HL-60 (cell line): ENCODE measurements at regions not wholly inside any gene's neighbourhood (a gene's known extent, or its start where the extent isn't known, plus 50 kb on each side); places are given as distances from the start of the nearest gene placed in this dataset.

ENCODE experiments used
- DNase-seq, 2 experiments: peaks; one replicate each; pipeline ENCODE4 v3.0.0-alpha.2; 2010 to 2020; ENCODE audit warnings: low read depth in 1 of 2, low spot score in 1 of 2
- H3K27ac ChIP-seq: fragments of 250-450 bp; sonication (Bioruptor Pico); replicated peaks from 2 replicates; pipeline ENCODE4 v1.5.1; 2020; ENCODE audit warnings: mild to moderate bottlenecking, moderate library complexity
- H3K27me3 ChIP-seq: fragments of 250-450 bp; sonication (Bioruptor Pico); 2 replicates; pipeline ENCODE4 v1.5.1; 2021; ENCODE audit warnings: mild to moderate bottlenecking, moderate library complexity; ENCODE audit not compliant: insufficient read depth, poor library complexity, severe bottlenecking
- H3K4me3 ChIP-seq: replicated peaks from 2 replicates; pipeline ENCODE4 v1.5.1; 2011; ENCODE audit warnings: mild to moderate bottlenecking, control low read depth, low read length; ENCODE audit not compliant: insufficient read depth
- GABPA ChIP-seq: IDR thresholded peaks from 2 replicates; pipeline ENCODE4 v1.6.1; 2012; ENCODE audit warnings: low read depth
- POLR2AphosphoS5 ChIP-seq: IDR thresholded peaks from 2 replicates; pipeline ENCODE4 v1.6.1; 2012; ENCODE audit warnings: low read depth
- SPI1 ChIP-seq: IDR thresholded peaks from 2 replicates; pipeline ENCODE4 v1.6.1; 2012; ENCODE audit warnings: low read depth, mild to moderate bottlenecking, borderline replicate concordance
- TF ChIP-seq, protein P1 (sequence below): IDR thresholded peaks from one replicate; pipeline ENCODE4 v1.5.1; 2011; ENCODE audit warnings: low read length, control low read depth, inconsistent platforms; ENCODE audit not compliant: insufficient read depth
- TF ChIP-seq, protein P2 (sequence below): IDR thresholded peaks from 2 replicates; pipeline ENCODE4 v1.6.1; 2012; ENCODE audit warnings: low read depth; ENCODE audit not compliant: insufficient replicate concordance

DNA sequence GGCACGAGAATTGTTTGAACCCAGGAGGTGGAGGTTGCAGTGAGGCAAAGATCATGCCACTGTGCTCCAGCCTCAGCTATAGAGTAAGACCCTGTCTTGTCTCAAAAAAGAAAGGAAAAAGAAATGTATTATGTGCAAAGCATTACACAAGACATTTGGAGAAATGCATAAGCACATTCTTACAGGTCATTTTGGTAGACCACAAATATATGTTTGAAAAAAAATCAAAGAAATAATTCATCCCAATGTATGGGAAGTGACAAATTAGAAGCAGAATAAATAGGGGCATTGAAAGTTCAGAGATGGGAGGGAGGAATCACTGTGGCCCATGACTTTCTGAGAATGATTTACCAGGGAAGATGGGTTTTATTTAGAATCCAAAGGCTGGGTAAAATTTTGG is 283.5 kb upstream of the ADAMTS5 start:
- Histone ChIP-seq H3K4me3 (no peak overlapping the region), H3K27ac (no peak overlapping the region)
- DNase-seq: no peak

DNA sequence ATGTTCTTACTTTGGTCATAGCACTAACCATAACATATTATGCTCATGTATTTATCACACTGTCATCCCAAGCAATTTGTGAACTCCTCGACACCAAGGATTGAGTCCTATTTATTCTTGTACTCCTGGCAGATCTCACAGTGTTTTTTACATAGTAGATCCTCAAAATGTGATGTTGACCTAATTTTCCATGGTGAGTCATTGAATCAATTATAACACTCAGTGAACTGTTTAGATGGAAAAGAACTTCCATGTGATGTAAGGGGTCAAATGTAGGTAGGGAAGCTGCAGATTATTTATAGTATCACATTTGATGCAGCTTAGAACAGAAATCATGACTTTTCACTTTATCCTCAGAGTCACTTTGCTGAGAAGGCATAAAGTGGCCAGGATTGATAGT is 281.9 kb upstream of the ADAMTS5 start:
- H3K27me3 ChIP-seq: no peaks in the 10 kb centered on the region
- H3K4me3 ChIP-seq: no peak overlapping the region
- H3K27ac ChIP-seq: no peak overlapping the region
- TF ChIP-seq POLR2AphosphoS5: no peak
- TF ChIP-seq, protein P1, sequence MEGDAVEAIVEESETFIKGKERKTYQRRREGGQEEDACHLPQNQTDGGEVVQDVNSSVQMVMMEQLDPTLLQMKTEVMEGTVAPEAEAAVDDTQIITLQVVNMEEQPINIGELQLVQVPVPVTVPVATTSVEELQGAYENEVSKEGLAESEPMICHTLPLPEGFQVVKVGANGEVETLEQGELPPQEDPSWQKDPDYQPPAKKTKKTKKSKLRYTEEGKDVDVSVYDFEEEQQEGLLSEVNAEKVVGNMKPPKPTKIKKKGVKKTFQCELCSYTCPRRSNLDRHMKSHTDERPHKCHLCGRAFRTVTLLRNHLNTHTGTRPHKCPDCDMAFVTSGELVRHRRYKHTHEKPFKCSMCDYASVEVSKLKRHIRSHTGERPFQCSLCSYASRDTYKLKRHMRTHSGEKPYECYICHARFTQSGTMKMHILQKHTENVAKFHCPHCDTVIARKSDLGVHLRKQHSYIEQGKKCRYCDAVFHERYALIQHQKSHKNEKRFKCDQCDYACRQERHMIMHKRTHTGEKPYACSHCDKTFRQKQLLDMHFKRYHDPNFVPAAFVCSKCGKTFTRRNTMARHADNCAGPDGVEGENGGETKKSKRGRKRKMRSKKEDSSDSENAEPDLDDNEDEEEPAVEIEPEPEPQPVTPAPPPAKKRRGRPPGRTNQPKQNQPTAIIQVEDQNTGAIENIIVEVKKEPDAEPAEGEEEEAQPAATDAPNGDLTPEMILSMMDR: no peak
- TF ChIP-seq, protein P2, sequence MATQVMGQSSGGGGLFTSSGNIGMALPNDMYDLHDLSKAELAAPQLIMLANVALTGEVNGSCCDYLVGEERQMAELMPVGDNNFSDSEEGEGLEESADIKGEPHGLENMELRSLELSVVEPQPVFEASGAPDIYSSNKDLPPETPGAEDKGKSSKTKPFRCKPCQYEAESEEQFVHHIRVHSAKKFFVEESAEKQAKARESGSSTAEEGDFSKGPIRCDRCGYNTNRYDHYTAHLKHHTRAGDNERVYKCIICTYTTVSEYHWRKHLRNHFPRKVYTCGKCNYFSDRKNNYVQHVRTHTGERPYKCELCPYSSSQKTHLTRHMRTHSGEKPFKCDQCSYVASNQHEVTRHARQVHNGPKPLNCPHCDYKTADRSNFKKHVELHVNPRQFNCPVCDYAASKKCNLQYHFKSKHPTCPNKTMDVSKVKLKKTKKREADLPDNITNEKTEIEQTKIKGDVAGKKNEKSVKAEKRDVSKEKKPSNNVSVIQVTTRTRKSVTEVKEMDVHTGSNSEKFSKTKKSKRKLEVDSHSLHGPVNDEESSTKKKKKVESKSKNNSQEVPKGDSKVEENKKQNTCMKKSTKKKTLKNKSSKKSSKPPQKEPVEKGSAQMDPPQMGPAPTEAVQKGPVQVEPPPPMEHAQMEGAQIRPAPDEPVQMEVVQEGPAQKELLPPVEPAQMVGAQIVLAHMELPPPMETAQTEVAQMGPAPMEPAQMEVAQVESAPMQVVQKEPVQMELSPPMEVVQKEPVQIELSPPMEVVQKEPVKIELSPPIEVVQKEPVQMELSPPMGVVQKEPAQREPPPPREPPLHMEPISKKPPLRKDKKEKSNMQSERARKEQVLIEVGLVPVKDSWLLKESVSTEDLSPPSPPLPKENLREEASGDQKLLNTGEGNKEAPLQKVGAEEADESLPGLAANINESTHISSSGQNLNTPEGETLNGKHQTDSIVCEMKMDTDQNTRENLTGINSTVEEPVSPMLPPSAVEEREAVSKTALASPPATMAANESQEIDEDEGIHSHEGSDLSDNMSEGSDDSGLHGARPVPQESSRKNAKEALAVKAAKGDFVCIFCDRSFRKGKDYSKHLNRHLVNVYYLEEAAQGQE: no peak
- TF ChIP-seq SPI1: no peak
- no peak for TF ChIP-seq GABPA
- no peak for DNase-seq

More for the DNA sequence above, 283.5 kb upstream of the ADAMTS5 start:
- no peak for TF ChIP-seq SPI1
- no peak for TF ChIP-seq GABPA
- TF ChIP-seq, protein P1: no peak
- TF ChIP-seq, protein P2: no peak
- TF ChIP-seq POLR2AphosphoS5: no peak
- H3K27me3 ChIP-seq: no peaks in the 10 kb centered on the region

DNA sequence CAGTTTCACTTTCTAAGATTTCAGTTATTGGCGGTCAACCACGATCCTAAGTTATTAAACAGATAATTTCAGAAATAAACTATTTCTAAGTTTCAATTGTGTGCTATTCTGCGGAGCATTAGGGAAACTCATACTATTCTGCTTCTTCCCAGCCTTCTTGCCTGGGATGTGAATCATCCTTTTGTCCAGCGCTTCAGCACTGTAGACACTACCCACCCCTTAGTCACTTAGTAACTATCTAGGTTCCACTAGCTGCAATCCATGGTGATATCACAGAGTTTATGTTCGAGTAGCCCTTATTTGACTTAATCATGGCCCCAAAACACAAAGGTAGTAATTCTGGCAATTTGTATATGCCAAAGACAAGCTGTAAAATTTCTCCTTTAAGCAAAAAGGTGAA is 279.9 kb upstream of the ADAMTS5 start:
- no peak for DNase-seq
- TF ChIP-seq, protein P1: no peak
- TF ChIP-seq POLR2AphosphoS5 (no peak), SPI1 (no peak), GABPA (no peak)
- TF ChIP-seq, protein P2: no peak
- Histone ChIP-seq H3K27ac (no peak overlapping the region), H3K4me3 (no peak overlapping the region), H3K27me3 (no peaks in the 10 kb centered on the region)
